Epithelial cell of prostate (primary cell): ENCODE measurements at regions not wholly inside any gene's neighbourhood (a gene's known extent, or its start where the extent isn't known, plus 50 kb on each side); places are given as distances from the start of the nearest gene placed in this dataset.
A peak's percentile ranks its signal among the peaks of the same experiment; 100 is the strongest.

Experiments used
- DNase-seq: peaks from one replicate; pipeline ENCODE4 v3.0.0-alpha.2; 2011; ENCODE audit warnings: low read depth, low spot score
- H3K27ac ChIP-seq: fragments of 450-650 bp; 2 replicates; pipeline ENCODE4 v1.5.1; 2017; ENCODE audit warnings: mild to moderate bottlenecking

DNA sequence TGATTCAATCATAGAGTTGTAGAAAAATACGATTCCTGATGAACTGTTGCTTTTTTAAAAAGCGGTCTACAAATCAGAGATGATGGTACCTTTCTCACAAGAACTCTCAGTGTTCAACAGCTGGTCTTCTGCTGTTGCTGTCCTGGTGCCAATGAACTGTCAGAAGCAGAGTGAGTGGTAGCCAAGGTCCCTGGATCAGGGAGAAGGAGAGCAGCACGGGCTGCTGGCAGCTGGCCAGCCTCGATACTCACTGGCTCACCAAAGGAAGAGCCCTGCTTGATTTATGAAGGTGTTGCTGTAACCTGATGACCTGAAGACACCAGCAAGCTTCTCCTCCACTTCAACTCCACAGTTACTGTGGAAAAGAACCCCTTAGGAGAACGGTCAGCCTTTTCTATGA lies 300.8 kb upstream of the SOX11 start:
- H3K27ac ChIP-seq = no peak overlapping the region
- no peak for DNase-seq

DNA sequence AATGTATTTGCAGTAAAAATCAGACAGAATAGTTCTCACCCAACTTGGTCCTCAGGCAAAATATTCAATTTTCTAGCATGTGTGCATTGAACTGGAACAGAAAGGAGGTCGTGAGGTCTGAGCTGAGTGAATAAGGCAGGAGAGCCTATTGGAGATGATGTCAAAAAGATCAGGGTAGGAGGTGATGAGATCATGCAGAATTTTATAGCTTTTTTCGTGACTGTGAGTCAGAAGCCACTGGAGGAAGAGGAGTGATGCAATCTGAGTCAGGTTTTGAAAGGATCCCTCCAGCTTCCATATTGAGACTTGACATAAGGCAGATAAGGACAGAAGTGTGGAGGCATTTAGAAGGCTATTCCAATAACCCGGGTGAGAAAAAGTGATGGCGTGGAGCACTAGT lies 299.5 kb upstream of the SOX11 start:
- DNase-seq = no peak
- H3K27ac ChIP-seq = no peak overlapping the region

DNA sequence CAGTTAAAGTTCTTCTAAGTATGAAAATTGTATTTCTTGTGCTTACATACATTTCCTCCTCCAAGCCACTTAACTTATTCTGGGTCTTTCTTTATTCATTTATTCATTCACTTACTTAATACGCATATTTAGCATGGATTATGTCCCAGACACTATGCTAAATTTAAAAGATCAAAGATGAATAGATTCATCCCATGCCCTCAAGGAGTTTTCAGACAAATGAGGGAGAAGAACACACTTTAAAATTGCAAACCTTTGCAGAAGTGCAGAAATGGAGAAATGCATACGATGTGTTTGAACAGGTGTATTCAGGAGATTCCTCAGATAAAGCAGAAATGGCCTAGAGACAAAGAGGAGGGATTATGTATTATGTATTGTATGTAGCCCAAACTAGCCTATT lies 298.7 kb upstream of the SOX11 start:
- no peak overlapping the region for H3K27ac ChIP-seq
- no peak for DNase-seq

DNA sequence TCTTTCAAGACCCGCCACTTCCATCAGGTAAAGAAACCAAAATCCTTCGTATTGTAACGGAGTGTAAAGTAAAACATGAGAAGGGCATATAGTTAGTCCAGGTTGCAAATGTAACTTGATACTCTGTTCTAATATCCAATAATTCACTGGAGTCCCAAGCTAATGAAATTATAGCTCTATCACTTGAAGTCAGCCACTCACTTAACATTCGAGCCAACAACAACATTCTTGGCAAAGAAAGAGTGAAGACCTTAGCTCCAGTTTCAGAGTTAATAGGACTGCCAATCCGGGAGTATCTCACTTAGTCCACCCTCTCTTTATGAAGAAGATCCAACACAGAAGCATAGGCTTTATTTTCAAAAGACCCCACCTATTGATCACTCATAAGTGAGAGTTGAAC lies 298.0 kb upstream of the SOX11 start:
- DNase-seq = no peak
- H3K27ac ChIP-seq = no peak overlapping the region

DNA sequence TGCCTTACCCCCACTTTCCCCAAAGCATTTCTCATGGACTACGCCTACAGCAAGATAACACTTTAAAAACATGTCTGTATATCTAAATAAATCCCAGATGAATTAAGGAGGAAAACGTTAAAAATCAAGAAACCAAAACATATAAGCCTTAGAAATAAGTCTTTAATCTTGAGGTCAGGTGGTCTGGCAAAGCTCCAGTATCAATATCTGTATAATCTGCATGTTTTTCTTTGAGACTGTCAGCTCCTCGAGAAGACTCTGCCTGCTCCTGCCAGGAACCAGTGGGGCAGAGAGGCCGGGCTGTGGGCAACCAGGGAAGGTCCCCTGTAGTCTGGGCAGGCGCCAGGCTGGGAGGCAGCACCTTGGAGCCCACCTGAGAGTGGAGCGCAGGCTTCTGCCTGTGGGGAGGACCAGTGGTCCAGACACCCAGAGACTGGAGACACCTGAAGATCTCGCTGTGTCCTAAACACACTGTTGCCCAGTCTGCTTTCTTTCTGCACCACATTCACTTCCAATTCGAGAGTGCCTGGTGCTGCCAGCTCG lies 291.0 kb upstream of the SOX11 start:
- H3K27ac ChIP-seq = no peak overlapping the region
- DNase-seq = no peak

DNA sequence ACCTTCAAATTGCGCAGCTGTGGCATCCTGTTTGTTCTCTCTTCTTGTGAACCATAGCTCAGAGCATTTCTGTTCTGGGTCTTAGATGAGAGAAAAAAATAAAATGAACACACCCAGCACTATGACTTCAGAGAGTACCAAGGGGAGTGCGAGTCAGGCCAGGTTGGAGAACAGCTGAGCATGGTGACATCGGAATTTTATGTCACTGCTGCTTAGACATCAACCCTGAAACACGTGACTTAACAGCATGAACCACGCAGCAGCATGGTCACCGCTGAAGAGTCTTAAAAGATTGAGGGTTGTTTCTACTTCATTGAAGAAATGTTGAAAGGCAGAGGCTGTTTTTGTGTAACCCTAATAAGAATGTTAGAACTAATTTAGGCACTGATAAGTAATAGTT lies 288.8 kb upstream of the SOX11 start:
- no peak for DNase-seq
- H3K27ac ChIP-seq = no peak overlapping the region

DNA sequence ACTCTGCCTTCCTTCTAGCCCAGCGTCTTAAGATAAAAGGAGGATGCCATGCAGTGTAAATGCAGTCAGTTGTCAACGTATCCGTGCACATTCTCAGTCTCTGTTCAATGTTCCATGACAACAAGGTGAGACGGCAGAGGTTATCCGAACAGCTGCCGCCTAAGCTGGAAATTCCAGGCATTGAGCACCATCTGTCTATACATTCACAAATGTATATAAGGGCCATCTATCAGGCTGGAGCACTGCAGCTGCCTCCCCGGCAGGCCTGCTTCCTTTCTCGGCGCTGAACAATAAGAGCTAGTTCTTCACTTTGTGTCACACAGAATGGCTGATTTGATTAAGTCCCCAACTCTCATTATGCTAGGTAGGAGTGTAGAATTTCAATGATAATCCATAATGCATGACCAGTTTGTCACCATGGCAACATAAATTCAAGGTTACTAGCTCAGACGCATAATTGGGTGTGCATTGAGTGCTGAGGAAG lies 282.2 kb upstream of the SOX11 start:
- DNase-seq = no peak
- no peak overlapping the region for H3K27ac ChIP-seq

DNA sequence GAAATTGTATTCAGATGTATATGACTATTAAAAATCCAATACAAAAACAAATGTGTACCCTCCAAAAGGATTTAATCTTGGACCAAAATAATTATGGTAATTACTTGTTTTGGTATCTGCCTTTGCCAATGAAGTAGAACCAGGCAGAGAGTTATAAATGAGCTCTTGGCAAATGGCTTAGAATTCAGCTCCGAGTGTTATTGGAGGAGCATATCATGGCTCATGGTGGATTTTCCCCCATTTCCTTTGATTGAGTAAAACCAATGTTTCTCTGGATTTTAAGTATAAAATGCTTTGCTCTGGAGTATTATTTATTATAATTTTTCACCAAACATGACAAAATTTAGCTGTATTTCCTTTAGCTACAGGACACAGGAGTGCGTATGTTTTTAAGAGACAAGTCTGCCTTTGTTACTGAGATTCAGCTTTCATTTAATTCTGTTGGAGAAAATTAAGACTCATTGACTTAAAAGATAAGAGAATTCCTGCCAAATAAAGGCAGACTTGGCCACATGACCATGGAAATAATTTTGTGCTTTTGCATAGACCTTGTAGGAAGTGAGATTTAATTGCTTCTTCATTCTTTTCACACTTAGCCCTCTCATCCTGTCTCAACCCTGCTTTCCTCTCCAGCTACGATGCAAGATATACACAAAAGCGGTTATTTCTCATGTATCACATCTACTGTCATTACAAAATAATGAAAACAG lies 281.0 kb upstream of the SOX11 start:
- DNase-seq = no peak
- H3K27ac ChIP-seq = no peak overlapping the region

DNA sequence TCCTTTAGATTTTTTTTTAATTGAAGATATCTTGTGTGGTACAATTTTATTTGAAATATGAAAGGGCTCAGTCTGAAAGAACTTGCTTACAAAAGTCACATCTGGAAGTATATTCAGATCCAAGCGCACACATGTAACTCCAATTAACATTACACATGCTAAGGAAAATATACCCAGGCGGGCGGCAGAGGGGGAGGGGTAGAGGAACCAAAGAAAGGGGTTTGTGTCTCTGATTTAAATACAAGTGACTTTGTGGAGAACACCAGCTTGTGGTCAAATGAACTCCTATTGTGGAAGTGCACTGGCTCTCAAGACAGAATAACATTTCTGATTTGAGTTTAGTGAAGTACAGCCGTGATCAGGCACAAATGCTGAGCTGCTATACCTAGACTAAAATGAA lies 280.2 kb upstream of the SOX11 start:
- H3K27ac ChIP-seq = no peak overlapping the region

DNA sequence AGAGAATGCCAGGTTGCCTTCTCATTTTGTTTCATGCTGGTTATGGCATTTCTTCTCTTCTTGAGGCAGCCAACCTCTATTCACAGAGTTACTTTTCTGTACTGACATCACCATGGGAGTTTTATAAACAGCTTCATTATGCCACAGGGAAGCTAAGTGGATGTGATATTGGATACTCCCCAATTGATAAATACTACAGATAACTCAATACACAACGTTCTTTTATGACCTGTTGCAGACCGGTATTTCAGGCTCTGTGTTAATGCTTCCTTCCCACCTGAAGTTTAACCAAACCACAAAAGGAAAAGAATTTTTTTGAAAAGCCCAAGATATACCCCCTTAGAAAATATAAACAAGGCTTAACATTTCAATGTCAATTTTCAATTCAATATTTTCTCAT lies 258.3 kb upstream of the SOX11 start:
- no peak for DNase-seq
- no peak overlapping the region for H3K27ac ChIP-seq

More for the DNA sequence above, 280.2 kb upstream of the SOX11 start:
- DNase-seq = no peak

DNA sequence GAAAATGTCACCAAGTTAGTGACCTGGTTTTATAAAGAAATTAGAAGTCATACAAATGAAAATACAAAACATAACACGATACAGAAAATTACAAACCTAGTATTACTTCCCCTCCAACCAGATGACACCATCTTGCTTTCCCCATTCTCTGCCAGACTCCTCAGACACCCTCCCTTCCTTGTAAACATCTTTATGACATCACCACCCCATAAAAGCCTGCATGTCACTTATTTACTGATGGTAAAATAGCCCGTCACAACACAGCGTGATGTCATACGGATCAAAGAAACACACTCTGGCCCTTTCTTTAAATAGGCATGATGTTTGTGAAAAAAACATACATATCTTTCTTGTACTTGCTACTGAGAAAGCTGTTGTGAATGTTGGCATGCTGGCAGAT lies 254.8 kb upstream of the SOX11 start:
- no peak for DNase-seq
- no peak overlapping the region for H3K27ac ChIP-seq

DNA sequence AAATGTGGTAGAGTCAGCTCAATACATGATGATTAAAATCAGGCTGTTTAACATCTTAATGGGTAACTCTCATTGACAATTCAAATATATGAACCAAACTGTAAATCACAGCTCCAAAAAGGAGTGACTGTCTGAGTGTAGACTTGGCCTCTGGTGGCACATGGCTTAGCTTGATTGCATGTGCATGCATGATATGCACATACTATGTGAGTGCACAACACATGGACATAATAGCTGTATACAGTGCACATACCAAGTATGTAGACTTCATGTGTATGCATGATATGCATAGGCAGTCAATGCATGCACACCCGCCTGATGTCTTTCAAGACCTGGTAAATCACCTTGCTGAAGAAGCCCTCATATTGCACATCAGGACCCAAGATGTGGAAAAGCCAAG lies 252.0 kb upstream of the SOX11 start:
- H3K27ac ChIP-seq = no peak overlapping the region
- DNase-seq = no peak

DNA sequence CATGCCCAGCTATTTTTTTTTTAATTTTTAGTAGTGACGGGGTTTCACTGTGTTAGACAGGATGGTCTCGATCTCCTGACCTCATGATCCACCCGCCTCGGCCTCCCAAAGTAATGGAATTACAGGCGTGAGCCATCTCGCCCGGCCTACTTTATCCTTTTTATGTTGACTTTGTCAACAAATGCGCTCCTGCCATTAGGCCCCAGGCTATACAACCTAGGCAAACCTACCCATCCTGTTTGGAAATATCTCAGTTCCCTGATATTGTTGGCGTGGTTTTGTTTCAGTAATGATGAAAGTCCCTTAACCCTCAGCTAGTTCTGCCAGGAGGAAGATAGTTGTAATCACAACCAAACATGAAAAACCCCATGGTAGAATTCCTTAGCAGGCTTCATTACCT lies 249.4 kb upstream of the SOX11 start:
- no peak for DNase-seq
- no peak overlapping the region for H3K27ac ChIP-seq

DNA sequence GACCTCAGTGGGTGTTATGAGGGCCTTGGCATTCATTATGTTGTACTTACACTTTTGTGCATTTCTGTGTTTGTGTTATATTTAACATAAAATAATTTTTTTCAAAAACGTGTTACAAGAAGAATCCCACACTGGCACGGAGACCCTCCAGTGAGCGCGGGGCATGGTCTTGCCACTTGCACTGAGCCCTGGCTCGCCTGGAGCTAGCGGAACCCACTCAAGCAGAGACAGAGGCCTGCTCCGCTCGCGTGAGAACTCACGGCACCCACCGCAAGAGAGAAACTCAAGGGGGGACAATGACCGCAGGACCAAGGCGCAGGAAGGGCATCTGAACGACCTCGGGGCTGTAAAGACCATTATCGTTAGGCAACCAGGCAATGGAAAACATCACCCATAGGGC lies 248.0 kb upstream of the SOX11 start:
- DNase-seq = no peak
- H3K27ac ChIP-seq = no peak overlapping the region

DNA sequence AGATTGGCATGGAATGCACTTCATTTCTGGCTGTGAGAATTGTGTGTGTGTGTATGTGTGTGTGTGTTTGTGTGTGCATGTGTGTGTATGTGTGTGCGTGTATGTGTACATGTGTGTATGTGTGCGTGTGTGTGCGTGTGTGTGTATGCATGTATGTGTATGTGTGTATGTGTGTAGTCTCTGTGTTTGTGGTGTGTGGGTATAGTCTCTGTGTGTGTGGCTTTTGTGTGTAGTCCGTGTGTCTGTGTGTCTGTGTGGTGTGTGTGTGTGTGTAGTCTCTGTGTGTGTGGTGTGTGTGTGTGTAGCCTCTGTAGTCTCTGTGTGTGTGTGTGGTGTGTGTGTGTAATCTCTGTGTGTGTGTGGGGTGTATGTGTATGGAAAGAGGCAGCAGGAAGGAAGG lies 247.3 kb upstream of the SOX11 start:
- no peak for DNase-seq
- no peak overlapping the region for H3K27ac ChIP-seq

DNA sequence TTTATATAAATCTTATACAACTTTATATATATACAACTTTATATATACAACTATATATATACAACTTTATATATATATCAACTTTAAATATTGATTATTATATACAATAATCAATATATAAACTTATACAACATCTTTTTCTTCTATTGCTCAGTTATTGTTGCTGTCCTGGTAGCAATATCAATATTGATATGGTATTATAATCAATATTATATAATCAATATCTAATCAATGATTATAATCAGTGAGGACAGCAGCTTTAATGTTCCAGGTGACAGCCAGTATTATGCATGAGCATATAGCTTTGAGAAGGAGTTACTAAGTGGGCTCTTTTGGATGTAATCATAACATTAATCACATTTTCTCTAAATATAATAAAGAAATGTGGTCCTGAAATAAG lies 242.3 kb upstream of the SOX11 start:
- H3K27ac ChIP-seq = no peak overlapping the region
- DNase-seq = no peak

DNA sequence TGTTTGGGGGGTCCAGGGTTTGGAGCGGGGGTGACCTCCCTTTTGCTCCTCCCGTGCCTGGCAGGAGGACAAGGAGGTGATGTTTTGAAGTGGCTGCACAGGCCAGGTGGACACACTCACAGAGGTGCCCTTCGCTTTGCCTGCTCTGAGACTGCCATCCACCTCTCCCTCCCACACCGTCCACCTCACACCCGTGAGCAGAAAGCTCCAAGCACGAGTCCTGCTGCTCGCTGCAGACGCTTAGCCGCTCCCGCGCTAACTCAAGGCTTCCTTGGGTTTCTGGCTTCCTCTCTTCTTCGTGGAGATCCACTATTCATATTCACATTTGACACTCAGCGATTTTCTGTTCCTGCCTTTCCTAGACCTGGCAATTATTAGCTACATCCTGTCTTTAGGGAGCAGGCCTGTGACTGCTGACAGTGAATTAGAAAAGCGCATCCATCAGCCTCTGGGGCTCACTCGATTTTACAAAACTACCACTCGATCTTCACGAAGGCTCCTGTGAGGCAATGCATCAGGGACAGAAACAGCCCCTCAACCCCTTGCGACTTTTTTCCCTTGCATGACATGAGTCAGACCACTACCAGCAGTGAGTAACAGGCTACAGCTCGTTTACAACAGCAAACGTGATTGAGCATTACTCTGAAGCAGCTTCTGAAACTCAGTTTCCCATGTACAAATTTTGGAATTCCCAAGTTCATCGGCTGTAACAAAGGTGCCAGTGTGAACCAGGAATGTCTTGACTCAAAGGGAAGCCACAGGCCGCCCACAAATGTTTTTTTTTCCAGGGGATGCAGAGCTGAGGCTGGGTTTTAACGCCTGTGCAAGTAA lies 238.7 kb upstream of the SOX11 start:
- DNase-seq = peak; percentile 2
- no peak overlapping the region for H3K27ac ChIP-seq

DNA sequence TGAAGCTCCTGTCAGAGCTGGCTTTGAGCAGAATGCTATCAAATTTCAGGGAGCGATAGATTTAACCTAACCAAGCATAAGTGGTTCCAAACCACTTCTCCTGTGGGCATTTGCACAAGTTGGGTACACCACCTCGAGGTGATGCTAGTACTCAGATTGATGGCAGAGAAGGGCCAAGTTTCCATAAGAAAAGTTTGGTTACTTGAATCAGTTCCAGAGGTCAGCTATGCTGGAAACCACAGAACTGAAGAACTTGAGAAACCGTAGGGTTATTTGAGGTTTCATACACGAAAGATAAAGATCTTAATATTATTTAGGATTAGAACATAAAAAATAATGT lies 238.2 kb upstream of the SOX11 start:
- DNase-seq = no peak
- no peak overlapping the region for H3K27ac ChIP-seq

DNA sequence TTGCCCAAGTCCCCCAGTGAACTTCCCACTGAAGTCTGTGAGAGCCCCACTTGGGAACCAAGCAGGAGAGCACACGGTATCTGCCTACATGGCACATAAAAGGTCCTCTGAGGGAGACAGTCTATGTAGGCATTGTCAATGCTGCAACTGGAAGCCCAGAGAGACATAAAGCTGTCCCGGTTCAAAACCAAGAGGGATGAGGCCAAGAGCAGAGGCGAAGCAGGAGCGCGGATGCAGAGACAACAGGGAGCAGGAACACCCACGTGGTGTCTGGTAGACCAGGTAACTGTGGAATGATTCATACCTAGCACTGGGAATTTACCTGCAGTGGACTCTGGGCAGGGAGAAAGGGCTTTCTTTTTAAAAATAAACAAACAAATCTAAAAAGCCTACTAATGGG lies 233.1 kb upstream of the SOX11 start:
- H3K27ac ChIP-seq = no peak overlapping the region
- no peak for DNase-seq

DNA sequence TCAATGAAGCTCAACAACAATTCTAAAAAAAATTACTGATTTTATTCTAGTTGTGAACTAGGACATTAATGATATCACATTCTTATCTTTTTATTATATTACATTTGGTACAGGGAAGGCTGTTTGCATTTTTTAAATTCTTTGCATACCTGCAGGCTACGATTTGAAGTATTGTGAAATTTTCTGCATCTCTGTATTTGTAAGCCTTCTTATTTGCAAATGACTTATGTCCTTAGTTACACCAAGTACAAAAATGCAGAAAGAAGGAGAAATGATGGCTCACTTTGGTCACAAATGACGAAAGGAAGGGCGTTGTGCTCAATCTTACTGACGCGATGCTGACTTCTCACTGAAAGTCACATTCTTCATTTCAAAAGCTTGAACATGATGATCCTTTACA lies 227.5 kb upstream of the SOX11 start:
- no peak overlapping the region for H3K27ac ChIP-seq
- DNase-seq = no peak

DNA sequence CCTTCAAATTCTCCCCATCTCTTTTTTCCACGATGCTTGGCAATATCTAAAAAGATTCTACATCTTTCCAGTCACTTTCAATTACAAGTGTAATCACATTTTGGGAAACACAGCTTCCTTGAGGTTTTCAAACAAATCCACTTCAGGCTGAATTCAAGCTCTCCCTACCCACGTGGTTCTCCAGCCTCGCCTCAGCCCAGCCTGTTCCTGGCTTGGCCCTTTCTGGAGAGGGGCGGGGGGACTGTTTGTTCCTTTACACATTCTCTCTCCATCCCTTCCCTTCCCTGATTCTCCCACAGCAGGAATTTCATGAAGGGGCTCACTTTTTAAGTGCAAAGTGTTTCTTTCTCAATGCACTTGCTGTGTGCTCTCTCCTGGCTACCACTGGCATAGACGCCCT lies 226.3 kb upstream of the SOX11 start:
- no peak for DNase-seq
- no peak overlapping the region for H3K27ac ChIP-seq
